HepG2 (cell line): ENCODE measurements at regions not wholly inside any gene's neighbourhood (a gene's known extent, or its start where the extent isn't known, plus 50 kb on each side); places are given as distances from the start of the nearest gene placed in this dataset.

ENCODE experiments used
- ATAC-seq: fragments of 200-7000 bp; cut with Tn5 transposase; 3 replicates; pipeline ENCODE4 v1.9.1; 2020; ENCODE audit warnings: mild to moderate bottlenecking, moderate library complexity
- BruUV-seq: library from RNA; stranded (reverse); fragments of 400-500 nt; replicated peaks from 2 replicates; lab custom pipeline; 2021; lab: Mats Ljungman, UMichigan
- CTCF ChIA-PET: fragments of 300-600 bp; formaldehyde crosslinking; extraction: SDS; loops from one replicate; lab custom pipeline; 2021; ENCODE audit warnings: low total read pairs, inconsistent platforms, low intra/inter-chr PET ratio; lab: Yijun Ruan, JAX
- POLR2A ChIA-PET: fragments of 350-600 bp; sonication (Branson Sonifier 250); formaldehyde crosslinking; loops from one replicate; lab custom pipeline; 2020; ENCODE audit warnings: antibody characterized with exemption, inconsistent platforms; lab: Yijun Ruan, JAX
- DNase-seq: peaks from one replicate; pipeline ENCODE4 v3.0.0-alpha.2; 2015; ENCODE audit warnings: low spot score
- FAIRE-seq: peaks from 3 replicates; lab custom pipeline; 2011; peaks lifted over from hg19 to GRCh38; lab: Jason Lieb, UNC
- H2AFZ ChIP-seq: one replicate; pipeline ENCODE4 v1.6.1; 2011; ENCODE audit warnings: low read length, inconsistent platforms
- H3K27ac ChIP-seq: fragments of 300-600 bp; 3 replicates; pipeline ENCODE4 v1.8.0; 2011; ENCODE audit warnings: mixed run types, mild to moderate bottlenecking, mixed read lengths, low read length, inconsistent platforms; ENCODE audit not compliant: insufficient read depth; ENCODE audit errors: extremely low read length
- H3K27me3 ChIP-seq, 2 experiments: fragments of 200-600 bp in 1 of 2; 2 replicates in 1 of 2; 3 replicates in 1 of 2; pipeline versions ENCODE4 v1.6.0 to v1.8.0; 2011; ENCODE audit warnings: low read length in 2 of 2, mild to moderate bottlenecking in 2 of 2, moderate library complexity in 2 of 2, inconsistent platforms in 1 of 2; ENCODE audit not compliant: insufficient read depth in 2 of 2, control insufficient read depth in 1 of 2
- H3K36me3 ChIP-seq, 2 experiments: fragments of 200-600 bp in 1 of 2; replicated peaks in 1 of 2; 2 replicates in 1 of 2; 3 replicates in 1 of 2; pipeline versions ENCODE4 v1.5.1 to v1.8.0; 2011; ENCODE audit warnings: low read length in 2 of 2, inconsistent platforms in 1 of 2; ENCODE audit not compliant: insufficient read depth in 2 of 2, control insufficient read depth in 1 of 2
- H3K4me1 ChIP-seq: 2 replicates; pipeline ENCODE4 v1.5.1; 2012; ENCODE audit warnings: low read length, inconsistent platforms; ENCODE audit not compliant: insufficient read depth
- H3K4me2 ChIP-seq: 2 replicates; pipeline ENCODE4 v1.6.0; 2011; ENCODE audit warnings: low read depth, low read length, inconsistent platforms
- H3K4me3 ChIP-seq, 3 experiments: fragments of 200-600 bp in 1 of 3; sonication (generic), shearing (Covaris generic) in 1 of 3; replicated peaks in 1 of 3; 2 replicates each; pipeline ENCODE4 v1.5.1; 2011 to 2016; ENCODE audit warnings: low read length in 3 of 3, inconsistent platforms in 2 of 3, low read depth in 2 of 3, mild to moderate bottlenecking in 2 of 3, control low read depth in 1 of 3, mixed read lengths in 1 of 3; ENCODE audit not compliant: insufficient read depth in 1 of 3
- H3K79me2 ChIP-seq: one replicate; pipeline ENCODE4 v1.6.1; 2011; ENCODE audit warnings: low read length, inconsistent platforms; ENCODE audit not compliant: insufficient read depth
- H3K9ac ChIP-seq: 2 replicates; pipeline ENCODE4 v1.6.0; 2011; ENCODE audit warnings: mild to moderate bottlenecking, low read depth, low read length, inconsistent platforms; ENCODE audit not compliant: insufficient read depth
- H3K9me3 ChIP-seq: 2 replicates; pipeline ENCODE4 v1.5.1; 2012; ENCODE audit warnings: mild to moderate bottlenecking, low read length
- H4K20me1 ChIP-seq: 2 replicates; pipeline ENCODE4 v1.6.0; 2011; ENCODE audit warnings: inconsistent platforms, mild to moderate bottlenecking, low read length, moderate library complexity; ENCODE audit not compliant: insufficient read depth
- ASH2L ChIP-seq: fragments of 300-600, 200-600 bp; sonication (generic); IDR thresholded peaks from 2 replicates; pipeline ENCODE4 v1.7.0; 2017; ENCODE audit warnings: low read depth, mild to moderate bottlenecking, moderate library complexity, mixed read lengths, low read length; ENCODE audit not compliant: insufficient read length
- FOXM1 ChIP-seq: sonication (generic); formaldehyde crosslinking; IDR thresholded peaks from 2 replicates; pipeline ENCODE4 v1.5.0; 2020; ENCODE audit warnings: missing genetic modification reagents
- GABPB1 ChIP-seq: IDR thresholded peaks from 2 replicates; pipeline ENCODE4 v1.6.1; 2016; ENCODE audit warnings: mild to moderate bottlenecking, missing genetic modification reagents, moderate library complexity, missing compliant biosample characterization
- ZFP62 ChIP-seq: sonication (generic); formaldehyde crosslinking; IDR thresholded peaks from 2 replicates; pipeline ENCODE4 v1.4.0; 2020; ENCODE audit warnings: missing genetic modification reagents
- ZFY ChIP-seq: sonication (generic); formaldehyde crosslinking; IDR thresholded peaks from 2 replicates; pipeline ENCODE4 v1.4.0; 2020; ENCODE audit warnings: missing genetic modification reagents
- ZNF234 ChIP-seq: sonication (generic); formaldehyde crosslinking; conservative IDR thresholded peaks from 2 replicates; pipeline ENCODE4 v1.5.1; 2020; ENCODE audit warnings: mild to moderate bottlenecking, missing genetic modification reagents
- ZNF484 ChIP-seq: sonication (generic); formaldehyde crosslinking; IDR thresholded peaks from 2 replicates; pipeline ENCODE4 v1.5.1; 2020; ENCODE audit warnings: mild to moderate bottlenecking, low read depth, missing genetic modification reagents, borderline replicate concordance
- ZNF761 ChIP-seq: sonication (generic); formaldehyde crosslinking; conservative IDR thresholded peaks from 2 replicates; pipeline ENCODE4 v1.4.0; 2020; ENCODE audit warnings: mild to moderate bottlenecking, missing genetic modification reagents
- ZNF768 ChIP-seq: sonication (generic); formaldehyde crosslinking; IDR thresholded peaks from 2 replicates; pipeline ENCODE4 v1.4.0; 2020; ENCODE audit warnings: missing genetic modification reagents
- WGBS: methylation state at CpG from one replicate; pipeline ENCODE4 v1.1.6; 2017; ENCODE audit warnings: low lambda C conversion rate; 5-methylcytosine and 5-hydroxymethylcytosine counted together
- in situ Hi-C: cut with HindIII; loops from 2 replicates; pipeline ENCODE4 v1.10.0; 2017; ENCODE audit warnings: low pct_unique_long_range_greater_than_20kb; ENCODE audit not compliant: extremely low pct_ligation_motif_present
- intact Hi-C: fragments of 100-400 bp; cut with micrococcal nuclease; formaldehyde crosslinking; loops from one replicate; pipeline ENCODE4 v1.10.0; 2022; ENCODE audit not compliant: unreplicated experiment

- CTCF ChIA-PET, result no interaction called here
- no peak overlapping the region for H3K4me2 ChIP-seq
- H2AFZ ChIP-seq, result no peak overlapping the region
- no TSS peak for BruUV-seq
- DNase-seq, result no peak
- in situ Hi-C loops, result no loop called here
- H3K79me2 ChIP-seq, result no peaks in the 10 kb centered on the region
- H3K36me3 ChIP-seq, result no peaks in the 10 kb centered on the region
- intact Hi-C loops, result no loop called here
- POLR2A ChIA-PET, result no interaction called here
- no peak for ATAC-seq
- WGBS, result 13% methylated on average over 2 of the region's 2 CpGs
- H3K9ac ChIP-seq, result no peak overlapping the region
- no peak overlapping the region for H3K4me3 ChIP-seq
- H3K9me3 ChIP-seq, result no peaks in the 10 kb centered on the region
- H3K27ac ChIP-seq, result no peak overlapping the region
- peaks cover 22% of the 10 kb centered on the region for H3K4me1 ChIP-seq
- no peak for FAIRE-seq
- no peaks in the 10 kb centered on the region for H4K20me1 ChIP-seq
- H3K27me3 ChIP-seq, result peaks cover 0 to 2% of the 10 kb centered on the region in 2 experiments; a peak in 1 of 5 replicates
- TF ChIP-seq ASH2L, result no peak
- no peak for TF ChIP-seq GABPB1 (CRISPR knock-in tag)
- no peak for TF ChIP-seq FOXM1
- TF ChIP-seq ZNF234 (CRISPR knock-in tag), result no peak
- TF ChIP-seq ZNF761 (CRISPR knock-in tag), result no peak
- no peak for TF ChIP-seq ZFY (CRISPR knock-in tag)
- TF ChIP-seq ZFP62 (CRISPR knock-in tag), result no peak
Observed at GRCh38 chr1:60826320-60827094, 255.9 kb upstream of the NFIA start.

- Histone ChIP-seq H4K20me1 (no peaks in the 10 kb centered on the region), H3K4me1 (peaks cover 16% of the 10 kb centered on the region), H3K36me3 (no peaks in the 10 kb centered on the region), H3K9me3 (no peaks in the 10 kb centered on the region), H3K27ac (no peak overlapping the region), H3K27me3 (peaks cover 0 to 2% of the 10 kb centered on the region in 2 experiments; a peak in 1 of 5 replicates), H3K4me3 (no peak overlapping the region), H3K9ac (no peak overlapping the region), H3K79me2 (no peaks in the 10 kb centered on the region), H2AFZ (no peak overlapping the region), H3K4me2 (no peak overlapping the region)
- in situ Hi-C loops, result no loop called here
- DNase-seq (no peak), FAIRE-seq (no peak), ATAC-seq (no peak)
- intact Hi-C loops, result no loop called here
- ChIA-PET POLR2A (no interaction called here), CTCF (no interaction called here)
- TF ChIP-seq ZNF768 (CRISPR knock-in tag), result peak; percentile 71; the same call in 1 of the 2 replicates
- TF ChIP-seq ZNF484 (CRISPR knock-in tag), result no peak
- BruUV-seq, result no TSS peak
- 14% methylated on average over 1 of the region's 1 CpG for WGBS
Observed at GRCh38 chr1:60825593-60825992, 256.8 kb upstream of the NFIA start.
